ENCODE measurements at regions not wholly inside any gene's neighbourhood (a gene's known extent, or its start where the extent isn't known, plus 50 kb on each side); places are given as distances from the start of the nearest gene placed in this dataset.

- TF ChIP-seq CTCF (IDR thresholded peaks at IDR 0.05): no peak
- no peak for TF ChIP-seq POLR2A (IDR thresholded peaks at IDR 0.05)
Observed at GRCh38 chr4:146104541-146104940, 71.0 kb upstream of the LSM6 start.

All from esophagus squamous epithelium (tissue), 4 donors.